Right lobe of liver (tissue), 6 donors: ENCODE measurements at regions not wholly inside any gene's neighbourhood (a gene's known extent, or its start where the extent isn't known, plus 50 kb on each side); places are given as distances from the start of the nearest gene placed in this dataset.

ENCODE experiments used
- ATAC-seq, 4 donors: fragments of 200-7000 bp; cut with Tn5 transposase; one replicate each; pipeline ENCODE4 v1.9.1; 2020; ENCODE audit warnings: mild to moderate bottlenecking in 4 of 4, moderate library complexity in 4 of 4
- DNase-seq, 3 donors: peaks; one replicate each; pipeline ENCODE4 v3.0.0-alpha.2; 2020
- H3K27ac ChIP-seq, 3 donors: fragments of 200-600 bp; one replicate each; pipeline ENCODE4 v1.8.0; 2022
- H3K27me3 ChIP-seq, 2 donors: fragments of 200-600 bp; one replicate each; pipeline ENCODE4 v1.8.0; 2022
- H3K36me3 ChIP-seq, 4 donors: fragments of 200-600 bp; sonication (generic) in 1 of 4; one replicate each; pipeline versions ENCODE4 v1.5.1 to v1.8.0; 2017 to 2022; ENCODE audit warnings: control low read depth in 1 of 4
- H3K4me1 ChIP-seq, 4 donors: fragments of 200-600 bp; sonication (generic) in 1 of 4; one replicate each; pipeline versions ENCODE4 v1.5.1 to v1.8.0; 2017 to 2022; ENCODE audit warnings: control low read depth in 1 of 4
- H3K4me3 ChIP-seq, 3 donors: fragments of 200-600 bp; one replicate each; pipeline ENCODE4 v1.8.0; 2022
- H3K9me3 ChIP-seq, 4 donors: fragments of 200-600 bp; sonication (generic) in 1 of 4; one replicate each; pipeline versions ENCODE4 v1.5.1 to v1.8.0; 2017 to 2022; ENCODE audit warnings: control low read depth in 1 of 4
- POLR2A ChIP-seq: fragments of 450-650 bp; IDR thresholded peaks from one replicate; pipeline ENCODE4 v1.6.1; 2017; ENCODE audit warnings: antibody characterized with exemption, mild to moderate bottlenecking
- WGBS: methylation state at CpG from one replicate; pipeline ENCODE4 v1.1.6; 2018; ENCODE audit warnings: low coverage, low lambda C conversion rate; ENCODE audit not compliant: insufficient coverage; ENCODE audit errors: missing lambda C conversion rate; 5-methylcytosine and 5-hydroxymethylcytosine counted together
- intact Hi-C, 2 donors: fragments of 100-400 bp; cut with DNase I; formaldehyde crosslinking; loops; one replicate each; pipeline versions ENCODE4 v1.11.2 to v1.14.1; 2022
- TF ChIP-seq, protein P1 (sequence below), 4 donors: fragments of 200-600 bp in 3 of 4; fragments of 450-650 bp in 1 of 4; IDR thresholded peaks; one replicate each; pipeline versions ENCODE4 v1.5.1 to v1.8.0; 2016 to 2022; ENCODE audit warnings: antibody characterized with exemption in 4 of 4, mild to moderate bottlenecking in 2 of 4
- donor health status: DM: no; HTN: yes; CAD: no.
- donor health status: DM: no; HTN: no; CAD: no.
- donor health status: DM: no; HTN: no; CAD: no.
- donor health status: DM: no; HTN: yes; CAD: no.
- donor health status: DM: no; HTN: yes; CAD: no.

DNA sequence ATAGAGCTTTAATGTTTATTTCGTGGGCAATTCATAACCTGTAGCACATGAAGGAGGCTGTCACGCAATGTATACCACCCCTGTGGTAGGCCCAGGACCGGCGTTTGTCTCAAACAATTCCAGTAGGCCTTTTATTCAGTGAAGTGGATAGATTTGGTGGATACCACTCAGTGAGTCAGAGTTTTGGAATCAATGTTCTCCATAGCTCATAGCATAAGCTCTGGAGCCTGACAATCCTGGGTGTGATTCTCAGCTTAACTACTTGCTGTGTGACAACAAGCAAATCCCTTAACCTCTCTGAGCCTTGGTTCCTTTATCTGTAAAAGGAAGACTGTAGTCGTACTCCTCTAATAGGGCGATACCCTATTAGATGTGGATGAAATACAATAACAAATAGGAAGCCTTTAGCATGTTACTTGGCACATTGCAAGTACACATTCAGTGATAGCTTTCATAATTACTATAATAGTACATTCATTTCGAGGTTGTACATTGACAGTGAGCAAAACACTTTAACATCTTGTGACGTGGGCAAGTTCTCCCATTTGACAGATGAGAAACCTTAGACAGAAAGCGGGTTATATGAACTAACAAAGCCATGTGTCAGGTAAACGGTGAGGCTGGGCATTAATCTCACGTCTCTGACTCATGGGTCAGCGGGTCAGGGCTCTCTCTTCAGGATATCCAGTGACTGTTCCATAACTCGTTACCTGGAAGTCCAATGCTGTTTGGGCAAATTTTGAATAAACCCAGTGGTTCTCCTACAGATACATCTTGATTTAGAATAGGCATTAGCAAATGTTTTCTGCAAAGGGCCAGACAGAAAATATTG, 130.8 kb downstream of the C9orf152 start:
- 86% methylated on average over 8 of the region's 13 CpGs for WGBS
- Histone ChIP-seq H3K4me1 (peaks cover 0 to 4% (median 2%) of the 10 kb centered on the region in 4 donors), H3K27ac (no peak overlapping the region), H3K36me3 (no peaks in the 10 kb centered on the region), H3K4me3 (no peak overlapping the region), H3K27me3 (no peaks in the 10 kb centered on the region), H3K9me3 (no peaks in the 10 kb centered on the region)
- intact Hi-C loops: no loop called here
- no peak for TF ChIP-seq POLR2A
- ATAC-seq (peak in 1 of 4 donors; percentile 67), DNase-seq (no peak)

DNA sequence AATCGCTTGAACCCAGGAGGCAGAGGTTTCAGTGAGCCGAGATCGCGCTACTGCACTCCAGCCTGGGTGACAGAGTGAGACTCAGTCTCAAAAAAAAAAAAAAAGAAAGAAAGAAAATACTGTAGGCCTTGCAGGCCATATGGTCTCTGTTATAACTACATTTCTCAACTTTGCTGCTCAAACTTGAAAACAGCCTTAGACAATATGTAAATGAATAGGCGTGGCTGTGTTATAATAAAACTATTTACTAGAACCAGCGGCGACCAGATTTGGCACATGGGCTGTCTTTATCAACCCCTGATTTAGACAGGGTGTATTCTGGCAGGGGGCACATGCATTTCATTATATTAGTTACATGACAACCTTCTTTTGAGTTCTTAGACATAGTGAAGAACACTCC, 130.0 kb downstream of the C9orf152 start:
- 89% methylated on average over 4 of the region's 7 CpGs for WGBS
- Histone ChIP-seq H3K4me3 (no peak overlapping the region), H3K27me3 (no peaks in the 10 kb centered on the region), H3K27ac (no peak overlapping the region), H3K4me1 (peaks cover 0 to 4% (median 2%) of the 10 kb centered on the region in 4 donors), H3K36me3 (no peaks in the 10 kb centered on the region), H3K9me3 (no peaks in the 10 kb centered on the region)
- ATAC-seq (no peak), DNase-seq (no peak)
- intact Hi-C loops: no loop called here
- TF ChIP-seq POLR2A: no peak
- TF ChIP-seq, protein P1, sequence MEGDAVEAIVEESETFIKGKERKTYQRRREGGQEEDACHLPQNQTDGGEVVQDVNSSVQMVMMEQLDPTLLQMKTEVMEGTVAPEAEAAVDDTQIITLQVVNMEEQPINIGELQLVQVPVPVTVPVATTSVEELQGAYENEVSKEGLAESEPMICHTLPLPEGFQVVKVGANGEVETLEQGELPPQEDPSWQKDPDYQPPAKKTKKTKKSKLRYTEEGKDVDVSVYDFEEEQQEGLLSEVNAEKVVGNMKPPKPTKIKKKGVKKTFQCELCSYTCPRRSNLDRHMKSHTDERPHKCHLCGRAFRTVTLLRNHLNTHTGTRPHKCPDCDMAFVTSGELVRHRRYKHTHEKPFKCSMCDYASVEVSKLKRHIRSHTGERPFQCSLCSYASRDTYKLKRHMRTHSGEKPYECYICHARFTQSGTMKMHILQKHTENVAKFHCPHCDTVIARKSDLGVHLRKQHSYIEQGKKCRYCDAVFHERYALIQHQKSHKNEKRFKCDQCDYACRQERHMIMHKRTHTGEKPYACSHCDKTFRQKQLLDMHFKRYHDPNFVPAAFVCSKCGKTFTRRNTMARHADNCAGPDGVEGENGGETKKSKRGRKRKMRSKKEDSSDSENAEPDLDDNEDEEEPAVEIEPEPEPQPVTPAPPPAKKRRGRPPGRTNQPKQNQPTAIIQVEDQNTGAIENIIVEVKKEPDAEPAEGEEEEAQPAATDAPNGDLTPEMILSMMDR (IDR thresholded peaks at IDR 0.05): no peak

DNA sequence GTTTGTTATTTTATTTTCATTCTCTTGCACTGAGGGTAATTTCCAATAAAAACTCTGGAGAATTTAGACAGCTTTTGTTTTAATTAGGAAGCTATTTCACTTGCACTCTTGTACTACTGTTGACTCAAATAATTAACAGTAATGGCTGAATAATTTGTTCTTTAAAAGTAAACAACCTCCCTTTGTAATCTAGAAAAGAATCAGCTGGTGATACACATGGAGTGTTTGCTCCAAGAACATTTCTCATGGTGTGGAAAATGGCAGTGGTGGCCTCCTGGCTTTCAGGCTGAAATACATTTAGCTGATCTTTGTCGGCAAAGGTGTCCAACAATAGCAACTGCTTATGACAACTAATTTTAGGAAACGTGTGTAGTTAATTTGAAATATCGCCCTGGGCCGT, 129.4 kb downstream of the C9orf152 start:
- no peak overlapping the region for H3K4me3 ChIP-seq
- TF ChIP-seq POLR2A: no peak
- TF ChIP-seq, protein P1 (IDR thresholded peaks at IDR 0.05): no peak
- no peak for ATAC-seq
- intact Hi-C loops: no loop called here
- DNase-seq: no peak
- WGBS: 81% methylated on average over 4 of the region's 4 CpGs
- H3K27me3 ChIP-seq: no peaks in the 10 kb centered on the region
- no peaks in the 10 kb centered on the region for H3K9me3 ChIP-seq
- H3K27ac ChIP-seq: no peak overlapping the region
- no peaks in the 10 kb centered on the region for H3K36me3 ChIP-seq
- H3K4me1 ChIP-seq: peaks cover 0 to 4% (median under 1%) of the 10 kb centered on the region in 4 donors

DNA sequence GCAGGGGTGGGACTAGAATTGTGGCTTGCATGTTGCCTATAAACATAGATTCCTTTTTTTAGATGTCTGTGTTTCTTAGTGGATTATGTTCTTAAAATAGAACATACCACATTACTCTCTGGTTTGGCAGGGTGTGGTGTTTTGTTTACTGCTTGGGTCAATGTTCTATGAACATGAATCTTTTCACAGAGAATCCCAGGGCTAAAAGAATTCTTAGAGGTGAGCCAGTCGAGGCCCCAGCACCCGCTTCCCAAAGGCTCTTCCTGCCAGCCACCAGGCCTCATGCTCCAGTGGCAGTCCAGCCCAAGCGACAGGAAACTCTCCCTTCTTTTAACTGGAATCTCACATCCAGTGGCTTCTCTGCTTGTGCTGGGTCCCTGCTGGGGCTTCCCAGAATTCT, 126.6 kb downstream of the C9orf152 start:
- no peaks in the 10 kb centered on the region for H3K27me3 ChIP-seq
- H3K4me3 ChIP-seq: no peak overlapping the region
- DNase-seq (no peak), ATAC-seq (peak; percentile 27 to 37 (median 32))
- 27% methylated on average over 2 of the region's 3 CpGs for WGBS
- TF ChIP-seq, protein P1 (IDR thresholded peaks at IDR 0.05): no peak
- TF ChIP-seq POLR2A: no peak
- peaks cover 0 to 4% (median 0%) of the 10 kb centered on the region in 4 donors for H3K4me1 ChIP-seq
- no peak overlapping the region for H3K27ac ChIP-seq
- no peaks in the 10 kb centered on the region for H3K9me3 ChIP-seq
- H3K36me3 ChIP-seq: no peaks in the 10 kb centered on the region
- intact Hi-C loops: no loop called here

DNA sequence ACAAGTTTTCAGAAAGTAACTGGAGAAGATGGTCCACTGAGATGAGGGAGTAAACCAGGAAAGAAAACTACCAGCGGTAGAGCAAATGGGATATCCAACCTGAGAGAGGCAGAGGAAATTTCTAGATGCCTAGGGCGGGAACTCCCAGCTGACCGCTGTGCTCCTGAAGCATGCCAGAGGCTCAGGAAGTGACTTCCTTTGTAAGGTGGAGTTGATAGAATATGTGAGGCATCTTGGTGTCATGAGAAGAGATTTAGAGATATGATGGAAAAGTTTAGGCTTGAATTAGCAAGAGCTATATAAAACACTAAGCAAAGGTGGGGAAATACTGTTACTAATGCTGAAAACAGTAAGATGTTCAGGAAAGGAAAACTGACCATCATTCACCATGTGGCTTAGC, 124.1 kb downstream of the C9orf152 start:
- no peaks in the 10 kb centered on the region for H3K9me3 ChIP-seq
- intact Hi-C loops: no loop called here
- H3K27me3 ChIP-seq: no peaks in the 10 kb centered on the region
- no peak for ATAC-seq
- H3K4me1 ChIP-seq: no peaks in the 10 kb centered on the region
- H3K4me3 ChIP-seq: no peak overlapping the region
- 79% methylated on average over 3 of the region's 3 CpGs for WGBS
- no peaks in the 10 kb centered on the region for H3K36me3 ChIP-seq
- DNase-seq: no peak
- TF ChIP-seq POLR2A: no peak
- TF ChIP-seq, protein P1 (IDR thresholded peaks at IDR 0.05): no peak
- no peak overlapping the region for H3K27ac ChIP-seq
